ENCODE measurements at regions not wholly inside any gene's neighbourhood (a gene's known extent, or its start where the extent isn't known, plus 50 kb on each side); places are given as distances from the start of the nearest gene placed in this dataset.

DNA sequence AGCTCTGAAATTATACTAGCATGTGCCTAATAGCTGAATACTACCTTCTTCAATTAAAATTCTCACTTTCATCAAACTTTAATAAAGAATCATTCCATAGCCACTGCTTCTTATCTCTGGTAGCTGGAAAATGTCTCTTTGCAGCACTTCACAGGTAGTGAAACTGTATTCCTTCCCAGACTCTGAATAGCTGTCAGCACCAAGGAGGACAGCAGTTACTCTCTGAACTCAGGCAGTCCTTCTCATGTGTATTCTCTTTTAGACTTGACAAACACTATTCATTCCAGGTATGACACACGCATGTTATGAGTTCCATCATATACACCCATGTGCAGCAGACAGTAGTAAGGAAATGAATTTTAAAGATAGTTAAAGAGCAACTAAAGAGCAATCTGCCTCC, 627.1 kb downstream of the EFNA5 start:
- Histone ChIP-seq H4K20me1 (ENCODE audit: control insufficient read depth, insufficient read depth, low read length, poor library complexity, severe bottlenecking) (no peaks in the 10 kb centered on the region), H3K36me3 (replicated peaks in 1 of 2; ENCODE audit: control extremely low read depth in 1 of 2, control insufficient read depth in 1 of 2, extremely low read depth in 1 of 2, insufficient read depth in 2 of 2, low read length in 1 of 2) (no peaks in the 10 kb centered on the region), H2AFZ (ENCODE audit: insufficient read depth, low read depth, low read length, poor library complexity, severe bottlenecking) (no peak overlapping the region), H3K27me3 (replicated peaks in 1 of 4; ENCODE audit: control extremely low read depth in 1 of 4, control insufficient read depth in 3 of 4, insufficient read depth in 4 of 4, low read length in 3 of 4) (no peaks in the 10 kb centered on the region), H3K4me1 (ENCODE audit: control insufficient read depth in 2 of 2, insufficient read depth in 2 of 2, low read length in 2 of 2) (no peaks in the 10 kb centered on the region), H3K27ac (ENCODE audit: low read length in 2 of 2) (no peak overlapping the region), H3K9ac (ENCODE audit: low read length) (no peak overlapping the region), H3K9me3 (ENCODE audit: control extremely low read depth in 1 of 3, control insufficient read depth in 2 of 3, insufficient read depth in 1 of 3, low read length in 2 of 3) (no peaks in the 10 kb centered on the region), H3K4me2 (replicated peaks; ENCODE audit: low read depth, low read length, poor library complexity, severe bottlenecking) (no peak overlapping the region), H3K79me2 (ENCODE audit: control insufficient read depth, insufficient read depth, low read length) (no peaks in the 10 kb centered on the region), H3K4me3 (ENCODE audit: control extremely low read depth in 1 of 5, extremely low read depth in 1 of 5, insufficient read depth in 1 of 5, low read depth in 2 of 5, low read length in 4 of 5) (no peak overlapping the region)
- Mint-ChIP-seq H3K4me3 (no peak overlapping the region), H3K27me3 (no peaks in the 10 kb centered on the region), H3K27ac (no peak overlapping the region), H3K9me3 (ENCODE audit: insufficient read depth) (no peaks in the 10 kb centered on the region), H3K4me1 (no peaks in the 10 kb centered on the region)
- TF ChIP-seq EZH2 (IDR thresholded peaks at IDR 0.05; ENCODE audit: borderline replicate concordance, insufficient read depth, low read depth, low read length, poor library complexity, severe bottlenecking) (no peak), CTCF (IDR thresholded peaks at IDR 0.05) (no peak)
- no CpG with 5 or more reads among the region's 1 CpG for WGBS (ENCODE audit: insufficient coverage)
- intact Hi-C loops (cut with micrococcal nuclease), result no loop called here
- CTCF ChIA-PET, result no interaction called here
- no peak for DNase-seq
- POLR2A ChIA-PET, result no interaction called here
- ATAC-seq (ENCODE audit: low read depth), result no peak

DNA sequence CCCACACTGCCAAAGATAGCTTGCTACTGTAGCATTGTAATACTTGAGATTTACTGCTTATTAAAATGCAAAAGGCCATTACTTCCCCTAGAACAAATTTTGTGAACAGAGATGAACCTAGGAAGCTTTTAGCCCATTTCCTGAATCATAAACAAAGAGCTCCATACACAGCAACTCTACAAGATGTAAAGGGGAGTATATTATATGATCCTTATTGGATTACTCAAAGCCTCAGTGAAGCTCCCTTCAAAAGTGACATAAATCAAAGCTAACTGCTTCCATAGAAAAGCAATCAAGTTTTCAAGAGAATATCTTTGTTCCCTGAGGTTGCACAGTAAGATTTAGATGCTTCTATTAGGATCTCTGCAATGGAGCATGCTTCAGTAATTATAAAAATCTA, 629.8 kb downstream of the EFNA5 start:
- H3K4me2 ChIP-seq (replicated peaks; ENCODE audit: low read depth, low read length, poor library complexity, severe bottlenecking), result no peak overlapping the region
- no peaks in the 10 kb centered on the region for H3K36me3 ChIP-seq (replicated peaks in 1 of 2; ENCODE audit: control extremely low read depth in 1 of 2, control insufficient read depth in 1 of 2, extremely low read depth in 1 of 2, insufficient read depth in 2 of 2, low read length in 1 of 2)
- Mint-ChIP-seq H3K27me3 (no peaks in the 10 kb centered on the region), H3K4me3 (no peak overlapping the region), H3K9me3 (ENCODE audit: insufficient read depth) (no peaks in the 10 kb centered on the region), H3K4me1 (no peaks in the 10 kb centered on the region), H3K27ac (no peak overlapping the region)
- H3K4me3 ChIP-seq (ENCODE audit: control extremely low read depth in 1 of 5, extremely low read depth in 1 of 5, insufficient read depth in 1 of 5, low read depth in 2 of 5, low read length in 4 of 5), result no peak overlapping the region
- H3K9ac ChIP-seq (ENCODE audit: low read length), result no peak overlapping the region
- TF ChIP-seq EZH2 (IDR thresholded peaks at IDR 0.05; ENCODE audit: borderline replicate concordance, insufficient read depth, low read depth, low read length, poor library complexity, severe bottlenecking) (no peak), CTCF (IDR thresholded peaks at IDR 0.05) (no peak)
- intact Hi-C loops (cut with micrococcal nuclease), result no loop called here
- no peak overlapping the region for H2AFZ ChIP-seq (ENCODE audit: insufficient read depth, low read depth, low read length, poor library complexity, severe bottlenecking)
- H3K27ac ChIP-seq (ENCODE audit: low read length in 2 of 2), result no peak overlapping the region
- no peak for ATAC-seq (ENCODE audit: low read depth)
- H4K20me1 ChIP-seq (ENCODE audit: control insufficient read depth, insufficient read depth, low read length, poor library complexity, severe bottlenecking), result no peaks in the 10 kb centered on the region
- H3K4me1 ChIP-seq (ENCODE audit: control insufficient read depth in 2 of 2, insufficient read depth in 2 of 2, low read length in 2 of 2), result no peaks in the 10 kb centered on the region
- ChIA-PET CTCF (no interaction called here), POLR2A (no interaction called here)
- DNase-seq, result no peak
- H3K79me2 ChIP-seq (ENCODE audit: control insufficient read depth, insufficient read depth, low read length), result no peaks in the 10 kb centered on the region
- H3K27me3 ChIP-seq (replicated peaks in 1 of 4; ENCODE audit: control extremely low read depth in 1 of 4, control insufficient read depth in 3 of 4, insufficient read depth in 4 of 4, low read length in 3 of 4), result no peaks in the 10 kb centered on the region
- H3K9me3 ChIP-seq (ENCODE audit: control extremely low read depth in 1 of 3, control insufficient read depth in 2 of 3, insufficient read depth in 1 of 3, low read length in 2 of 3), result no peaks in the 10 kb centered on the region
